AG04449 (cell line): ENCODE measurements at regions not wholly inside any gene's neighbourhood (a gene's known extent, or its start where the extent isn't known, plus 50 kb on each side); places are given as distances from the start of the nearest gene placed in this dataset.

Experiments used
- CTCF ChIA-PET: fragments of 350-600 bp; formaldehyde crosslinking; extraction: SDS; loops from one replicate; lab custom pipeline; 2021; ENCODE audit warnings: antibody characterized with exemption; lab: Yijun Ruan, JAX
- POLR2A ChIA-PET: fragments of 400-600, 350-600 bp; formaldehyde crosslinking; extraction: SDS; loops from one replicate; lab custom pipeline; 2020; ENCODE audit warnings: antibody characterized with exemption, inconsistent platforms; lab: Yijun Ruan, JAX
- DNase-seq: peaks from one replicate; pipeline ENCODE4 v3.0.0-alpha.2; 2010; ENCODE audit warnings: low read depth, low spot score
- H3K4me3 ChIP-seq: 2 replicates; pipeline ENCODE4 v1.5.1; 2011; ENCODE audit warnings: low read depth, mild to moderate bottlenecking, control low read depth, low read length
- CTCF ChIP-seq: IDR thresholded peaks from one replicate; pipeline ENCODE4 v1.5.1; 2011; ENCODE audit warnings: mild to moderate bottlenecking, moderate library complexity, low read length, control low read depth, inconsistent platforms; ENCODE audit not compliant: insufficient read depth; ENCODE audit errors: missing control alignments

GRCh38 chr2:144592500-144593256 lies 72.8 kb upstream of the ZEB2 start:
- DNase-seq: no peak
- TF ChIP-seq CTCF: no peak
- no peak overlapping the region for H3K4me3 ChIP-seq
- ChIA-PET CTCF (no interaction called here), POLR2A (no interaction called here)

- CTCF ChIA-PET: no interaction called here
- TF ChIP-seq CTCF: no peak
These were observed 67.4 kb upstream of the ZEB2 start for GRCh38 chr2:144587306-144587705.

DNA sequence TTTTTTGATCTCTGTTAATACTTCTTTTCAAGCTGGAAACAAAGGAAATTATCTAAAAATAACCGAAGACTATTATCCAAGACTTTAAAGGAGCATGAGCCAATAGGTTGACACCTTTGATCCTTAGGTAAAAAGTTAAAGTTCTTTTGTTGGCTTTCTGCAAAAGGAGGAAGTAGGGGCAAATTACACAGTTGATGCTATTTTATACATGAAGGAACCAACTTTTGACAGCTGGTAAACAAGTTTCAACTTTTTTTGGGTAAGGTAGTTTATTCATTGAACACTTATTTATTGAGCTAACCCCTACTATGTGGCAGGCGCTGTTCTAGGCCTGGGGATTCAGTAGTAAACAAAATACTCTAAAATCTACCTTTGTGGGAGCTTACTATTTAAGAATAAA lies 66.6 kb upstream of the ZEB2 start:
- POLR2A ChIA-PET: no interaction called here
- no peak overlapping the region for H3K4me3 ChIP-seq
- no peak for TF ChIP-seq CTCF
- CTCF ChIA-PET: no interaction called here
- no peak for DNase-seq

More at GRCh38 chr2:144587306-144587705, 67.4 kb upstream of the ZEB2 start:
- DNase-seq: no peak
- POLR2A ChIA-PET: no interaction called here
- no peak overlapping the region for H3K4me3 ChIP-seq

GRCh38 chr2:144583741-144584453 lies 64.0 kb upstream of the ZEB2 start:
- DNase-seq: peak; percentile 46
- ChIA-PET CTCF (no interaction called here), POLR2A (no interaction called here)
- TF ChIP-seq CTCF: no peak
- no peak overlapping the region for H3K4me3 ChIP-seq

DNA sequence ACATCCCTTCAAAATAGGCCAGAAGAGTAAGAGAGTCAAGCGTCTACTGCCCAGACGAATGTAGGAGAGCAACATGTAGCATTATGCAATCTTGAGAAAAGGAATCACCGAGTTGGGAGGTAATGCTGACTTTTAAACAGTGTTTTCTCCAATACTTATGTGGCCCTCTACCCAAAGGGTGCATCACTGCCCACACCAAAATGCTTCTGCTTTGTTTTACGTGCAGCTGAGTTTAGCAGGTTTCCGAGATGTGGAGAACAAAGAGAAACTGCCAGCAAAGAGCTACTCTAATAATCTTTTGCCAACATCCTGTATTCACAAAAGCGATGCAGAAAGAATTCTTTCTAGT lies 63.4 kb upstream of the ZEB2 start:
- POLR2A ChIA-PET: no interaction called here
- TF ChIP-seq CTCF: no peak
- DNase-seq: no peak
- no peak overlapping the region for H3K4me3 ChIP-seq
- CTCF ChIA-PET: no interaction called here

GRCh38 chr2:144582651-144583380 lies 62.9 kb upstream of the ZEB2 start:
- POLR2A ChIA-PET: no interaction called here
- no peak for DNase-seq
- H3K4me3 ChIP-seq: no peak overlapping the region
- CTCF ChIA-PET: no interaction called here
- no peak for TF ChIP-seq CTCF
